ENCODE measurements at regions not wholly inside any gene's neighbourhood (a gene's known extent, or its start where the extent isn't known, plus 50 kb on each side); places are given as distances from the start of the nearest gene placed in this dataset.

GRCh38 chr19:30692181-30692811, 320.1 kb downstream of the ZNF536 start (continued):
- TF ChIP-seq NANOG (IDR thresholded peaks at IDR 0.05; ENCODE audit: insufficient read depth, low read depth, low read length, poor library complexity, severe bottlenecking) (no peak), TAF7 (optimal IDR thresholded peaks at IDR 0.05; ENCODE audit: borderline replicate concordance, low read depth, low read length) (no peak), POLR2A (IDR thresholded peaks at IDR 0.05; ENCODE audit: control extremely low read depth in 1 of 2, low read depth in 2 of 2, low read length in 2 of 2) (no peak)
